ENCODE measurements at regions not wholly inside any gene's neighbourhood (a gene's known extent, or its start where the extent isn't known, plus 50 kb on each side); places are given as distances from the start of the nearest gene placed in this dataset.

- CTCF ChIA-PET, result no interaction called here
- ATAC-seq (ENCODE audit: low read depth) (no peak), DNase-seq (no peak)
- H3K4me1 Mint-ChIP-seq, result no peaks in the 10 kb centered on the region
- Histone ChIP-seq H3K4me3 (ENCODE audit: control extremely low read depth in 1 of 5, extremely low read depth in 1 of 5, insufficient read depth in 1 of 5, low read depth in 2 of 5, low read length in 4 of 5) (no peak overlapping the region), H3K36me3 (replicated peaks in 1 of 2; ENCODE audit: control extremely low read depth in 1 of 2, control insufficient read depth in 1 of 2, extremely low read depth in 1 of 2, insufficient read depth in 2 of 2, low read length in 1 of 2) (no peaks in the 10 kb centered on the region), H2AFZ (ENCODE audit: insufficient read depth, low read depth, low read length, poor library complexity, severe bottlenecking) (no peak overlapping the region), H4K20me1 (ENCODE audit: control insufficient read depth, insufficient read depth, low read length, poor library complexity, severe bottlenecking) (no peaks in the 10 kb centered on the region), H3K9ac (ENCODE audit: low read length) (no peak overlapping the region), H3K79me2 (ENCODE audit: control insufficient read depth, insufficient read depth, low read length) (no peaks in the 10 kb centered on the region), H3K9me3 (ENCODE audit: control extremely low read depth in 1 of 3, control insufficient read depth in 2 of 3, insufficient read depth in 1 of 3, low read length in 2 of 3) (no peaks in the 10 kb centered on the region), H3K27ac (ENCODE audit: low read length in 2 of 2) (no peak overlapping the region), H3K4me1 (ENCODE audit: control insufficient read depth in 2 of 2, insufficient read depth in 2 of 2, low read length in 2 of 2) (no peaks in the 10 kb centered on the region), H3K27me3 (replicated peaks in 1 of 4; ENCODE audit: control extremely low read depth in 1 of 4, control insufficient read depth in 3 of 4, insufficient read depth in 4 of 4, low read length in 3 of 4) (no peaks in the 10 kb centered on the region), H3K4me2 (replicated peaks; ENCODE audit: low read depth, low read length, poor library complexity, severe bottlenecking) (no peak overlapping the region)
- no peaks in the 10 kb centered on the region for H3K9me3 Mint-ChIP-seq (ENCODE audit: insufficient read depth)
- no CpG with 5 or more reads among the region's 2 CpGs for WGBS (ENCODE audit: insufficient coverage)
- no peak overlapping the region for H3K4me3 Mint-ChIP-seq
- intact Hi-C loops (cut with micrococcal nuclease), result no loop called here
- no peak overlapping the region for H3K27ac Mint-ChIP-seq
- H3K27me3 Mint-ChIP-seq, result peaks cover 13% of the 10 kb centered on the region
- TF ChIP-seq EZH2 (IDR thresholded peaks at IDR 0.05; ENCODE audit: borderline replicate concordance, insufficient read depth, low read depth, low read length, poor library complexity, severe bottlenecking) (no peak), CTCF (IDR thresholded peaks at IDR 0.05) (no peak)
- POLR2A ChIA-PET, result no interaction called here
Measured at GRCh38 chr12:111219440-111219839, 149.5 kb downstream of the PHETA1 start.

DNA sequence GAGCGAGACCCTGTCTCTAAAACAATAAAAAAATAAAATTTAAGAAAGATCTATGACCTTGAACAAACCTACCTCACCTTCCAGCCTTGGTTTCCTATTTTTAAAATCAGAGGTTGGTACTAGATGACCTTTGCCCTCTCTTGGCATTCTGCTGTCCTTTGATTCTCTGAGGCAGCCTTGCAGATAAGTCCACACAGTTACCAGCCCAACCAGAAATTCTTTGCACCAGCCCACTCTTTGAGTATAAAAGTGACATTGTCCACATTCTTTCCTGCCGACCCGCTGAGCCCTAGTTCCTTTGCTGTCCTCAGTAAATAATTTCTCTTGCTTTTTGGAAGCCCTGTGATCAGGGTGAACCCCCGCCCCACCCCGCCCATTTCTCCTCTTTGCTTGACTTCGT, 150.4 kb downstream of the PHETA1 start:
- WGBS (ENCODE audit: insufficient coverage), result 91% methylated on average over 5 of the region's 6 CpGs

More for the DNA sequence above, 150.4 kb downstream of the PHETA1 start:
- H3K36me3 ChIP-seq (replicated peaks in 1 of 2; ENCODE audit: control extremely low read depth in 1 of 2, control insufficient read depth in 1 of 2, extremely low read depth in 1 of 2, insufficient read depth in 2 of 2, low read length in 1 of 2), result no peaks in the 10 kb centered on the region
- intact Hi-C loops (cut with micrococcal nuclease), result no loop called here
- DNase-seq (no peak), ATAC-seq (ENCODE audit: low read depth) (no peak)
- H3K27ac Mint-ChIP-seq, result no peak overlapping the region
- POLR2A ChIA-PET, result no interaction called here
- no peaks in the 10 kb centered on the region for H3K4me1 ChIP-seq (ENCODE audit: control insufficient read depth in 2 of 2, insufficient read depth in 2 of 2, low read length in 2 of 2)
- TF ChIP-seq CTCF (IDR thresholded peaks at IDR 0.05), result no peak
- TF ChIP-seq EZH2 (IDR thresholded peaks at IDR 0.05; ENCODE audit: borderline replicate concordance, insufficient read depth, low read depth, low read length, poor library complexity, severe bottlenecking), result no peak
- H3K4me2 ChIP-seq (replicated peaks; ENCODE audit: low read depth, low read length, poor library complexity, severe bottlenecking), result no peak overlapping the region
- no peaks in the 10 kb centered on the region for H3K9me3 ChIP-seq (ENCODE audit: control extremely low read depth in 1 of 3, control insufficient read depth in 2 of 3, insufficient read depth in 1 of 3, low read length in 2 of 3)
- H3K9ac ChIP-seq (ENCODE audit: low read length), result no peak overlapping the region
- no peaks in the 10 kb centered on the region for H3K27me3 ChIP-seq (replicated peaks in 1 of 4; ENCODE audit: control extremely low read depth in 1 of 4, control insufficient read depth in 3 of 4, insufficient read depth in 4 of 4, low read length in 3 of 4)
- H3K27me3 Mint-ChIP-seq, result peaks cover 13% of the 10 kb centered on the region
- CTCF ChIA-PET, result no interaction called here
- no peak overlapping the region for H2AFZ ChIP-seq (ENCODE audit: insufficient read depth, low read depth, low read length, poor library complexity, severe bottlenecking)
- no peaks in the 10 kb centered on the region for H3K9me3 Mint-ChIP-seq (ENCODE audit: insufficient read depth)
- no peak overlapping the region for H3K4me3 ChIP-seq (ENCODE audit: control extremely low read depth in 1 of 5, extremely low read depth in 1 of 5, insufficient read depth in 1 of 5, low read depth in 2 of 5, low read length in 4 of 5)
- H3K4me3 Mint-ChIP-seq, result no peak overlapping the region
- H3K4me1 Mint-ChIP-seq, result no peaks in the 10 kb centered on the region
- no peak overlapping the region for H3K27ac ChIP-seq (ENCODE audit: low read length in 2 of 2)
- H3K79me2 ChIP-seq (ENCODE audit: control insufficient read depth, insufficient read depth, low read length), result no peaks in the 10 kb centered on the region
- no peaks in the 10 kb centered on the region for H4K20me1 ChIP-seq (ENCODE audit: control insufficient read depth, insufficient read depth, low read length, poor library complexity, severe bottlenecking)
